ENCODE measurements at regions not wholly inside any gene's neighbourhood (a gene's known extent, or its start where the extent isn't known, plus 50 kb on each side); places are given as distances from the start of the nearest gene placed in this dataset.

DNA sequence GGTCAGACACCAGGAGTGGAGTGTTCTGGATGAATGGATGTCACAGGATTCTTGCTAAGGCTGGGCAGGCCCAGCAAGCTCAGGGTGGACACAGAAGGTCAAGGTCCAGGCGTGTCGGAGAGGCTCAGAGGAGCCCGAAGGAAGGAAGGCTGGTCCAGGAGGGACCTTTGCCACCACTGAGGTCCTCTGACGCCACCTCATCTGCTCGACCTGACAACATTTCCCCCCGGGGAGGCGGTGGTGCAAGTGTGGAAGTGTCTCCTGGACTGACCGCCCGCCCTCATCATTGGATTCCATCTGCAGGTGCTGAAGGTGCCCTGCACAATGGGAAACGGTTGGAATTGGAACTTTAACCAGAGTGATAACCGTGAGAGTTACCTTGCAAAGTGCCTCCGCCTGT, 124.6 kb downstream of the RTP5 start:
- 44 to 89% (median 75%) methylated on average over 10 to 12 of the region's 12 CpGs for WGBS, 3 donors

DNA sequence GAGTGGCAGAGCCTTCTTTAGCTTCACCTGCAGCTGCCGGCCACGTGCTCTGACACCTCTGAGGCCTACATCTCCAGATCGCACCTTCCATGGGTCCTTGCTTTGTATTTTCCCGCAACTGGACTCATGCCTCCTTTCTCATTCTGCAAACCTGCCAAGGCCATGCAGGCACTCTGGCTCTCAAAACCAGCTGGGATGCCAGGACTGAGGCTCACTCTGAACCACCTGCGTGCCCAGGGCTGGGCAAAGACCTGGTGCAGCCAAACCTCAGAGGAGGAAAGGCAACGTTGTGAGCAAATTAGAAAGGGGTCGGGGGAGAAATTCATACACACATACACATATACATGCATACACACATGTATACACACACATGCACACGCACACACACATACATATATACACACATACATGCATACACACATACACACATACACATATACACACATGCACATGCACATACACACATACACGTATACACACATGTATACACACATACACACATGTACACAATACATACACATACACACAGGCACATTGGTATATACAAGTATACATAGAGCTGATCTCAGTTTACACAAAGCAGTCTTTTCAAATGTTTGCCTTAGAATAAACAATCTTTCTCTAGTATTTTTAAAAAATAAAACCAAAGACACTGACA, 125.2 kb downstream of the RTP5 start:
- 64 to 82% (median 74%) methylated on average over 9 of the region's 9 CpGs for WGBS, 3 donors
- Histone ChIP-seq H3K9me3 (ENCODE audit: control insufficient read depth in 2 of 2, insufficient read depth in 1 of 2, low read depth in 1 of 2, low read length in 1 of 2) (no peaks in the 10 kb centered on the region), H3K27me3 (ENCODE audit: control insufficient read depth in 3 of 3, insufficient read depth in 3 of 3, low read length in 3 of 3) (no peaks in the 10 kb centered on the region), H3K27ac (ENCODE audit: low read depth in 1 of 3, low read length in 2 of 3) (no peak overlapping the region), H3K4me3 (ENCODE audit: low read depth in 1 of 3, low read length in 3 of 3) (no peak overlapping the region), H3K4me1 (ENCODE audit: control insufficient read depth in 3 of 3, insufficient read depth in 2 of 3, low read depth in 1 of 3, low read length in 2 of 3) (no peaks in the 10 kb centered on the region), H3K36me3 (ENCODE audit: control insufficient read depth in 3 of 3, insufficient read depth in 2 of 3, low read depth in 1 of 3, low read length in 3 of 3) (no peaks in the 10 kb centered on the region)
- FAIRE-seq (no peak), DNase-seq (no peak)

More for the DNA sequence above, 124.6 kb downstream of the RTP5 start:
- DNase-seq: no peak
- Histone ChIP-seq H3K27ac (ENCODE audit: low read depth in 1 of 3, low read length in 2 of 3) (no peak overlapping the region), H3K27me3 (ENCODE audit: control insufficient read depth in 3 of 3, insufficient read depth in 3 of 3, low read length in 3 of 3) (no peaks in the 10 kb centered on the region), H3K36me3 (ENCODE audit: control insufficient read depth in 3 of 3, insufficient read depth in 2 of 3, low read depth in 1 of 3, low read length in 3 of 3) (no peaks in the 10 kb centered on the region), H3K9me3 (ENCODE audit: control insufficient read depth in 2 of 2, insufficient read depth in 1 of 2, low read depth in 1 of 2, low read length in 1 of 2) (no peaks in the 10 kb centered on the region), H3K4me3 (ENCODE audit: low read depth in 1 of 3, low read length in 3 of 3) (no peak overlapping the region), H3K4me1 (ENCODE audit: control insufficient read depth in 3 of 3, insufficient read depth in 2 of 3, low read depth in 1 of 3, low read length in 2 of 3) (no peaks in the 10 kb centered on the region)
- FAIRE-seq: no peak

DNA sequence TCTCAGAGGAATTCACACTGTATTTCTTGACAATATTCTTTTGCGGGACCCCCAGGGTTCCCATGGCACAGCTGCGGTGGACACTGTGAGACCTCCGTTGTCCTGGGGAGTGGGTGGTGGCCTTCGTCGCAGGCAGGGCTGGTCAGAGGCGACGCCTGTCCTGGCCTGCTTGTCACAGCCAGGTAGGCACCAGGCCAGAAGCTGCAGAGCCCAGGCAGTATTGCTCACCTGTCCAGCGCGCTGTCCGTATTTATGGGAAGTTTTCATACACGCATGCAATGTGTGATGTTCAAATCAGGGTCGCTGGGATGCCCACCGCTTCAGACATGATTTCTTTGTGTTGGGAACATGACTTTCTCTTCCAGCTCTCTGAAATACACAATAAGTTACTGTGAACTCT, 126.6 kb downstream of the RTP5 start:
- Histone ChIP-seq H3K9me3 (ENCODE audit: control insufficient read depth in 2 of 2, insufficient read depth in 1 of 2, low read depth in 1 of 2, low read length in 1 of 2) (no peaks in the 10 kb centered on the region), H3K27ac (ENCODE audit: low read depth in 1 of 3, low read length in 2 of 3) (no peak overlapping the region), H3K36me3 (ENCODE audit: control insufficient read depth in 3 of 3, insufficient read depth in 2 of 3, low read depth in 1 of 3, low read length in 3 of 3) (no peaks in the 10 kb centered on the region), H3K4me1 (ENCODE audit: control insufficient read depth in 3 of 3, insufficient read depth in 2 of 3, low read depth in 1 of 3, low read length in 2 of 3) (no peaks in the 10 kb centered on the region), H3K27me3 (ENCODE audit: control insufficient read depth in 3 of 3, insufficient read depth in 3 of 3, low read length in 3 of 3) (no peaks in the 10 kb centered on the region), H3K4me3 (ENCODE audit: low read depth in 1 of 3, low read length in 3 of 3) (no peak overlapping the region)
- WGBS, 3 donors: 87 to 94% (median 93%) methylated on average over 13 of the region's 13 CpGs
- DNase-seq (no peak), FAIRE-seq (no peak)

DNA sequence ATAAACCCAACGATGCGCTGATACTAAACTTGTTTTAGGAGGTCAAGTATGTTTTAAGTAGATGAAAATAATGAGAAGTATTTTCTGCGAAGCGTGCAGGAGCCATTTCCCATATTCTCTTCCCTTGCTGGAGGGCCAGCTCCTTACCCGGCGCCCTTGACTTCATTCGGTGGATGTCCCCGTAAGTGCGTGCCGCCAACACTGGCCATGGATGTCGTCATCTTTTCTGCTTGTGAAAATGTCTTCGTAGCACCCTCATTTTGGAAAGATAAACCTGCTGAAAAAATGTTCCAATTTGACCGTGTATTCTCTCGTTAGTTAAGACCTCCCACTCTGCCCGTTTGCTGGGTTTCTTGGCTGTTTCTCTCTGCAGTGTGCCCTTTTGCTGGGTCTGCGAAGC, 127.5 kb downstream of the RTP5 start:
- Histone ChIP-seq H3K36me3 (ENCODE audit: control insufficient read depth in 3 of 3, insufficient read depth in 2 of 3, low read depth in 1 of 3, low read length in 3 of 3) (no peaks in the 10 kb centered on the region), H3K27me3 (ENCODE audit: control insufficient read depth in 3 of 3, insufficient read depth in 3 of 3, low read length in 3 of 3) (no peaks in the 10 kb centered on the region), H3K4me1 (ENCODE audit: control insufficient read depth in 3 of 3, insufficient read depth in 2 of 3, low read depth in 1 of 3, low read length in 2 of 3) (no peaks in the 10 kb centered on the region), H3K4me3 (ENCODE audit: low read depth in 1 of 3, low read length in 3 of 3) (no peak overlapping the region), H3K27ac (ENCODE audit: low read depth in 1 of 3, low read length in 2 of 3) (no peak overlapping the region), H3K9me3 (ENCODE audit: control insufficient read depth in 2 of 2, insufficient read depth in 1 of 2, low read depth in 1 of 2, low read length in 1 of 2) (no peaks in the 10 kb centered on the region)
- WGBS, 3 donors: 91 to 93% (median 91%) methylated on average over 16 of the region's 16 CpGs
- DNase-seq (no peak), FAIRE-seq (no peak)

DNA sequence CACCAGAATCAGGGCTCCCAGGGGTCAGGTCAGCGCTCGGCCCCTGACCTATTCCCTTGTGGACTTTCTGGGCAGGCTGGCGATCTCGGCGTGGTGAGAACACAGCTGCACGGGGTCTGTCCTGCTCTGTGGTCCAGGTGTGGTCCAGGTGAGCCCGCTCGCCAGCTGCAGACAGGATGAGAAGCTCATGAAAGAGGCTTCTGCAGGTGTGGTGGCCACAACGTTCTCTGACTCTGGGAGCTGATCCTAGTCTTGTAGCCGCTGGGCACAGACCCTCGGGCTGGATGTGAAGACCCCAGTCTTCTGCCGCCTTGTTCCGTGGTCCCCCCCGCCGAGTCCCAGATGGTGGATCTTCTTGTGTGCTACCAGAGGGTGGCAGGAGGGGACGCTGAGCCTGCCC, 129.7 kb downstream of the RTP5 start:
- WGBS, 3 donors: 76 to 81% (median 78%) methylated on average over 16 of the region's 16 CpGs
- Histone ChIP-seq H3K4me3 (ENCODE audit: low read depth in 1 of 3, low read length in 3 of 3) (no peak overlapping the region), H3K9me3 (ENCODE audit: control insufficient read depth in 2 of 2, insufficient read depth in 1 of 2, low read depth in 1 of 2, low read length in 1 of 2) (no peaks in the 10 kb centered on the region), H3K4me1 (ENCODE audit: control insufficient read depth in 3 of 3, insufficient read depth in 2 of 3, low read depth in 1 of 3, low read length in 2 of 3) (no peaks in the 10 kb centered on the region), H3K36me3 (ENCODE audit: control insufficient read depth in 3 of 3, insufficient read depth in 2 of 3, low read depth in 1 of 3, low read length in 3 of 3) (no peaks in the 10 kb centered on the region), H3K27ac (ENCODE audit: low read depth in 1 of 3, low read length in 2 of 3) (no peak overlapping the region), H3K27me3 (ENCODE audit: control insufficient read depth in 3 of 3, insufficient read depth in 3 of 3, low read length in 3 of 3) (no peaks in the 10 kb centered on the region)
- FAIRE-seq: no peak
- DNase-seq: no peak

DNA sequence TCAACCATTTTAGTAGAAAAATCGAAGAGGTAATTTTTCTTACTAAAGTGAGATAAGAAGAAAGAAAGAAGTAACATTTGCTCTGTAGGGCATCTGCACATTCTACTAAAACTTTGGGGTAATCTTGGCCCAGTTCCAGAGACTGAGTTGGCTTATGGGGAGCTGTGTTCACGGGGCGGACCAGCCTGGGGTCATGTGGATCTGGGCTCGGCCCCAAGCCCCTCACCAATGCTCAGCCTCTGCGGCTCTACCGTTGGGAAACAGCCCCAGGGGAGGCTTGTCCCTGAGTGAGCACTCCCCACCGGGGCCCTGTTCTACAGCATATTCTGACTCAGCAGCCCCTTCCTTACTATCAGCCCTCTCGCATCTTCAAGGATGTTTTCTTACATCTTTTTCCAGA, 132.3 kb downstream of the RTP5 start:
- Histone ChIP-seq H3K36me3 (ENCODE audit: control insufficient read depth in 3 of 3, insufficient read depth in 2 of 3, low read depth in 1 of 3, low read length in 3 of 3) (no peaks in the 10 kb centered on the region), H3K27me3 (ENCODE audit: control insufficient read depth in 3 of 3, insufficient read depth in 3 of 3, low read length in 3 of 3) (no peaks in the 10 kb centered on the region), H3K4me1 (ENCODE audit: control insufficient read depth in 3 of 3, insufficient read depth in 2 of 3, low read depth in 1 of 3, low read length in 2 of 3) (no peaks in the 10 kb centered on the region), H3K27ac (ENCODE audit: low read depth in 1 of 3, low read length in 2 of 3) (no peak overlapping the region), H3K9me3 (ENCODE audit: control insufficient read depth in 2 of 2, insufficient read depth in 1 of 2, low read depth in 1 of 2, low read length in 1 of 2) (no peaks in the 10 kb centered on the region), H3K4me3 (ENCODE audit: low read depth in 1 of 3, low read length in 3 of 3) (no peak overlapping the region)
- 77 to 84% (median 82%) methylated on average over 8 of the region's 8 CpGs for WGBS, 3 donors
- DNase-seq (no peak), FAIRE-seq (no peak)

DNA sequence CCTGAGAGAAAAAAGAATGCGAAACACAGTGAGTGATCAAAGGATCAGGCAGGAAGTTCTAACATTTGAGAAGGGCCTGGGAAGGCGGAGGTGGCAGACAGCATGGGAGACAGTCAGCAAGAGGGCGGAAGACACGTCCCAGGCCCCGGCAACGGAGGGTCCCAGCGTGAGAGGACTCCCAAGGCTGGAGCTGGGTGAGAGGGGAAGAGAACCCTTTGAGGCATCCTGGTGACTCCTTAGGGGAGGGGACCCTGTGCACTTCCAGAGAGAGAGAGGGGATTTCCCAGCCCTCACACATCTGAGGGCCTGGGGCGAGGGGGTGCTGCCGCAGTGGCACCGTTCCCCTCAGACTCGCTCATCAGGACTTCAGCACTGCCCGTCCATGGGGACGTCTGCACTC, 133.4 kb downstream of the RTP5 start:
- Histone ChIP-seq H3K36me3 (ENCODE audit: control insufficient read depth in 3 of 3, insufficient read depth in 2 of 3, low read depth in 1 of 3, low read length in 3 of 3) (no peaks in the 10 kb centered on the region), H3K27me3 (ENCODE audit: control insufficient read depth in 3 of 3, insufficient read depth in 3 of 3, low read length in 3 of 3) (no peaks in the 10 kb centered on the region), H3K4me1 (ENCODE audit: control insufficient read depth in 3 of 3, insufficient read depth in 2 of 3, low read depth in 1 of 3, low read length in 2 of 3) (no peaks in the 10 kb centered on the region), H3K27ac (ENCODE audit: low read depth in 1 of 3, low read length in 2 of 3) (no peak overlapping the region), H3K9me3 (ENCODE audit: control insufficient read depth in 2 of 2, insufficient read depth in 1 of 2, low read depth in 1 of 2, low read length in 1 of 2) (no peaks in the 10 kb centered on the region), H3K4me3 (ENCODE audit: low read depth in 1 of 3, low read length in 3 of 3) (no peak overlapping the region)
- FAIRE-seq: no peak
- 78 to 83% (median 79%) methylated on average over 12 to 13 of the region's 13 CpGs for WGBS, 3 donors
- no peak for DNase-seq

DNA sequence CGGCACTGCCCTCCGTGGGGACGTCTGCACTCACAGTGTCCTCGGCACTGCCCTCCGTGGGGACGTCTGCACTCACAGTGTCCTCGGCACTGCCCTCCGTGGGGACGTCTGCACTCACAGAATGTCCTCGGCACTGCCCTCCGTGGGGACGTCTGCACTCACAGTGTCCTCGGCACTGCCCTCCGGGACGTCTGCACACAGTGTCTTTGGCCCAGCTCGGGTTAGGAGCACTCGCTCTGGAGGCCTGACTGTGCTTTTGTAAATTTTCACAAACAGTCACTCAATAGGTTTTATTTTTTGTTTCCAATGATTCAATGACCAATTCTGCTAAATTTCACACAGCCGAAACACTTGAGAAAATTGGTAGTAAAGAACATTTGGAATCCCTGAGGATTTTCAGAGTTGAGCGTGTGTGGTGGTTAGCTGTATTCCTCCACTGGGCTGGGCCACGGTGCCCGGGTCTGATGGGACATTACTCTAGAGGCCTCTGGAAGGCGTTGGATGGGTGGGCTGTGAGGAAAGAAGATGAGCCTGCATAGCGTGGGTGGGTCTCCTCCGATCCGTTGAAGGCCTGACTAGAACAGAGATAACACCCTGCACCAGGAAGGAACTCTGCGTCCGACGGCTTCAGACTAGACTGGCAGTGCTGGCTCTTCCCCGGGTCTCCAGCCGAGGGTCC, 134.8 kb downstream of the RTP5 start:
- Histone ChIP-seq H3K27ac (ENCODE audit: low read depth in 1 of 3, low read length in 2 of 3) (no peak overlapping the region), H3K4me3 (ENCODE audit: low read depth in 1 of 3, low read length in 3 of 3) (no peak overlapping the region), H3K9me3 (ENCODE audit: control insufficient read depth in 2 of 2, insufficient read depth in 1 of 2, low read depth in 1 of 2, low read length in 1 of 2) (no peaks in the 10 kb centered on the region), H3K36me3 (ENCODE audit: control insufficient read depth in 3 of 3, insufficient read depth in 2 of 3, low read depth in 1 of 3, low read length in 3 of 3) (no peaks in the 10 kb centered on the region), H3K27me3 (ENCODE audit: control insufficient read depth in 3 of 3, insufficient read depth in 3 of 3, low read length in 3 of 3) (no peaks in the 10 kb centered on the region), H3K4me1 (ENCODE audit: control insufficient read depth in 3 of 3, insufficient read depth in 2 of 3, low read depth in 1 of 3, low read length in 2 of 3) (no peaks in the 10 kb centered on the region)
- WGBS, 3 donors: 79 to 88% (median 79%) methylated on average over 21 to 22 of the region's 30 CpGs
- no peak for DNase-seq
- FAIRE-seq: no peak

DNA sequence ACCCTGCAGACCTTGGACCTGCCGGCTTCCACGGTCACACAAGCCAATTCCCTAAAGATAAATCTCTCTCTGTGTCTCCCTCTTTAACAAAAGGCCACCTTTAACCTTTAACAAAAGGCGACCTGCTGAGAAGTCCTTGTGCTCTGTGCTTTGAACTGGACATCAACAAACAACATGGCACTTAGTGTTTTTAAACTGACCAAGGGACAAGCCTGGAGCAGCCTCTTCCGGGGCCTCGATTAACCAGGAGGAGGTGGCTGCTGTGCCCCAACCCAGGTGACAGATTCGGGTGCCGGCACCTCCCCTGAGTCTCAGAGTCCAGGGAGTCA, 135.3 kb downstream of the RTP5 start:
- WGBS, 3 donors: 71 to 86% (median 76%) methylated on average over 7 of the region's 7 CpGs
- no peak for FAIRE-seq

More for the DNA sequence above, 135.3 kb downstream of the RTP5 start:
- DNase-seq: no peak
- no peaks in the 10 kb centered on the region for H3K36me3 ChIP-seq (ENCODE audit: control insufficient read depth in 3 of 3, insufficient read depth in 2 of 3, low read depth in 1 of 3, low read length in 3 of 3)
- H3K27ac ChIP-seq (ENCODE audit: low read depth in 1 of 3, low read length in 2 of 3): no peak overlapping the region
- H3K4me1 ChIP-seq (ENCODE audit: control insufficient read depth in 3 of 3, insufficient read depth in 2 of 3, low read depth in 1 of 3, low read length in 2 of 3): no peaks in the 10 kb centered on the region
- H3K4me3 ChIP-seq (ENCODE audit: low read depth in 1 of 3, low read length in 3 of 3): no peak overlapping the region
- H3K27me3 ChIP-seq (ENCODE audit: control insufficient read depth in 3 of 3, insufficient read depth in 3 of 3, low read length in 3 of 3): no peaks in the 10 kb centered on the region
- H3K9me3 ChIP-seq (ENCODE audit: control insufficient read depth in 2 of 2, insufficient read depth in 1 of 2, low read depth in 1 of 2, low read length in 1 of 2): no peaks in the 10 kb centered on the region
